Sigmoid colon (tissue), 6 donors: ENCODE measurements at regions not wholly inside any gene's neighbourhood (a gene's known extent, or its start where the extent isn't known, plus 50 kb on each side); places are given as distances from the start of the nearest gene placed in this dataset.

ENCODE experiments used
- DNase-seq: peaks from one replicate; pipeline ENCODE4 v3.0.0-alpha.2; 2019
- H3K27ac ChIP-seq, 4 donors: fragments of 200-600 bp; sonication (generic); one replicate each; pipeline ENCODE4 v1.5.1; 2016 to 2019; ENCODE audit warnings: mild to moderate bottlenecking in 1 of 4
- H3K27me3 ChIP-seq, 3 donors: fragments of 200-600 bp; sonication (generic); one replicate each; pipeline ENCODE4 v1.5.1; 2019; ENCODE audit warnings: mild to moderate bottlenecking in 1 of 3
- H3K36me3 ChIP-seq, 4 donors: fragments of 200-600 bp; sonication (generic); one replicate each; pipeline ENCODE4 v1.5.1; 2016 to 2019
- H3K4me1 ChIP-seq, 4 donors: fragments of 200-600 bp; sonication (generic); one replicate each; pipeline ENCODE4 v1.5.1; 2017 to 2019
- H3K4me3 ChIP-seq, 4 donors: fragments of 200-600 bp; sonication (generic); one replicate each; pipeline ENCODE4 v1.5.1; 2017 to 2019; ENCODE audit warnings: mild to moderate bottlenecking in 2 of 4, moderate library complexity in 1 of 4
- H3K9me3 ChIP-seq, 4 donors: fragments of 200-600 bp in 3 of 4; sonication (generic) in 3 of 4; one replicate each; pipeline versions ENCODE4 v1.5.1 to v1.6.1; 2013 to 2019
- EP300 ChIP-seq, 4 donors: sonication (generic); formaldehyde crosslinking; IDR thresholded peaks; one replicate each; pipeline ENCODE4 v1.6.1; 2017; ENCODE audit warnings: antibody characterized with exemption in 4 of 4
- POLR2A ChIP-seq, 2 donors: fragments of 450-650 bp; IDR thresholded peaks; one replicate each; pipeline ENCODE4 v1.6.1; 2016; ENCODE audit warnings: antibody characterized with exemption in 2 of 2, mild to moderate bottlenecking in 2 of 2, moderate library complexity in 2 of 2
- POLR2AphosphoS5 ChIP-seq, 4 donors: sonication (generic); formaldehyde crosslinking; IDR thresholded peaks; one replicate each; pipeline ENCODE4 v1.6.1; 2017; ENCODE audit warnings: antibody characterized with exemption in 4 of 4
- WGBS, 2 donors: extraction: QIAGEN DNeasy Blood & Tissue Kit; methylation state at CpG; one replicate each; pipeline ENCODE4 v1.1.7; 2013; 5-methylcytosine and 5-hydroxymethylcytosine counted together
- intact Hi-C: fragments of 100-400 bp; cut with DNase I; formaldehyde crosslinking; loops from one replicate; pipeline ENCODE4 v1.15.1; 2023
- TF ChIP-seq, protein P1 (sequence below), 4 experiments: fragments of 450-650 bp in 3 of 4; fragments of 200-600 bp in 1 of 4; IDR thresholded peaks; one replicate each; pipeline ENCODE4 v1.5.1; 2016 to 2019; ENCODE audit warnings: antibody characterized with exemption in 4 of 4, mild to moderate bottlenecking in 3 of 4, moderate library complexity in 2 of 4
- donor health status: healthy with polysubstance abuse.
- donor health status: healthy.

DNA sequence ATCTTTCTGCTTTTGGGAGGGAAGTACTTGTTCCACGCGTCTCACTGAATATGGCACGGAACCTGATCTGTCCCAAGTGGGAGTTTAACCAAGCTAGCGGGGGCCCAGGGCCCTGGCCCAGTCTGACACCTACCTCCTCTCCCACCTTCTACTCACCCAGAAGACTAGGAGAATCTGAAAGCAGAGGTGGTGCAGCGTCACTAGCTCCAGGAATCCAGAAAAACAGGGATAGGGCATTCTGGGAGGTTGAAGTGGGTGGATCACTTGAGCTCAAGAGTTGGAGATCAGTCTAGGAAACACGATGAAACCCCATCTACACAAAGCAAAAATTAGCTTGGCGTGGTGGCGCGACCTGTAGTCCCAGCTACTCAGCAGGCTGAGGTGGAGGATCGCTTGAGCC is 163.5 kb upstream of the ZNF267 start:
- no peaks in the 10 kb centered on the region for H3K27me3 ChIP-seq
- intact Hi-C loops: loop anchor here (5.0 to 10.0 kb wide), 2 partner anchors 162 to 235 kb away; partner anchors contain the start of genes TGFB1I1 and ZNF267
- peaks cover 0 to 32% (median 14%) of the 10 kb centered on the region in 4 donors for H3K36me3 ChIP-seq
- no peak overlapping the region for H3K27ac ChIP-seq
- H3K9me3 ChIP-seq: no peaks in the 10 kb centered on the region
- no peak overlapping the region for H3K4me3 ChIP-seq
- 90 to 91% methylated on average over 10 of the region's 10 CpGs for WGBS, 2 donors
- TF ChIP-seq EP300 (IDR thresholded peaks at IDR 0.05) (no peak), POLR2AphosphoS5 (IDR thresholded peaks at IDR 0.05) (no peak)
- H3K4me1 ChIP-seq: peaks cover 0 to 21% (median 14%) of the 10 kb centered on the region in 4 donors
- no peak for DNase-seq

DNA sequence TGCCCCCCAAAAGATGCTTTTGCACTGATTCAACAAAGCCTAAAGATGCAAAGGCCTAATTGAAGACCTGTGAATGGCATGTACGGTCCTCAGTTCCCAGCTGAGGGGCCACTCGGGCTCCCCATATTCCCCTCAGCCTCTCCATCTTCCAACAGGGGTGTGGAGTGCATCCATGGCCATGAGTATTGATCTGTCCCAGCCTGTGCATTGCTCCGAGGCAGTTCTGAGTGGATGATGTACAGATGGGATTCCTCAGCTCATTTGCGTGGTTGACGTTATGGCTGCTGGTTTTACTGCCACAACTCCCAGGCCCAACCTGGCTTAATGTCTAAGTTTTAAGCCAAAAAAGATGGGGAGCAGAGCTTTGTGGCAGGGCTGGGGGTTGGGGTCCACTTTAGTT is 162.7 kb upstream of the ZNF267 start:
- no peak overlapping the region for H3K27ac ChIP-seq
- H3K4me3 ChIP-seq: no peak overlapping the region
- no peaks in the 10 kb centered on the region for H3K27me3 ChIP-seq
- intact Hi-C loops: loop anchor here (5.0 to 10.0 kb wide), 2 partner anchors 161 to 236 kb away; partner anchors contain the start of genes TGFB1I1 and ZNF267
- peaks cover 0 to 27% (median 19%) of the 10 kb centered on the region in 4 donors for H3K4me1 ChIP-seq
- peaks cover 0 to 24% (median 9%) of the 10 kb centered on the region in 4 donors for H3K36me3 ChIP-seq
- TF ChIP-seq EP300 (IDR thresholded peaks at IDR 0.05) (no peak), POLR2A (IDR thresholded peaks at IDR 0.05) (no peak), POLR2AphosphoS5 (IDR thresholded peaks at IDR 0.05) (no peak)
- TF ChIP-seq, protein P1, sequence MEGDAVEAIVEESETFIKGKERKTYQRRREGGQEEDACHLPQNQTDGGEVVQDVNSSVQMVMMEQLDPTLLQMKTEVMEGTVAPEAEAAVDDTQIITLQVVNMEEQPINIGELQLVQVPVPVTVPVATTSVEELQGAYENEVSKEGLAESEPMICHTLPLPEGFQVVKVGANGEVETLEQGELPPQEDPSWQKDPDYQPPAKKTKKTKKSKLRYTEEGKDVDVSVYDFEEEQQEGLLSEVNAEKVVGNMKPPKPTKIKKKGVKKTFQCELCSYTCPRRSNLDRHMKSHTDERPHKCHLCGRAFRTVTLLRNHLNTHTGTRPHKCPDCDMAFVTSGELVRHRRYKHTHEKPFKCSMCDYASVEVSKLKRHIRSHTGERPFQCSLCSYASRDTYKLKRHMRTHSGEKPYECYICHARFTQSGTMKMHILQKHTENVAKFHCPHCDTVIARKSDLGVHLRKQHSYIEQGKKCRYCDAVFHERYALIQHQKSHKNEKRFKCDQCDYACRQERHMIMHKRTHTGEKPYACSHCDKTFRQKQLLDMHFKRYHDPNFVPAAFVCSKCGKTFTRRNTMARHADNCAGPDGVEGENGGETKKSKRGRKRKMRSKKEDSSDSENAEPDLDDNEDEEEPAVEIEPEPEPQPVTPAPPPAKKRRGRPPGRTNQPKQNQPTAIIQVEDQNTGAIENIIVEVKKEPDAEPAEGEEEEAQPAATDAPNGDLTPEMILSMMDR (IDR thresholded peaks at IDR 0.05): no peak
- H3K9me3 ChIP-seq: no peaks in the 10 kb centered on the region
- 89 to 93% methylated on average over 5 of the region's 5 CpGs for WGBS, 2 donors
- no peak for DNase-seq

DNA sequence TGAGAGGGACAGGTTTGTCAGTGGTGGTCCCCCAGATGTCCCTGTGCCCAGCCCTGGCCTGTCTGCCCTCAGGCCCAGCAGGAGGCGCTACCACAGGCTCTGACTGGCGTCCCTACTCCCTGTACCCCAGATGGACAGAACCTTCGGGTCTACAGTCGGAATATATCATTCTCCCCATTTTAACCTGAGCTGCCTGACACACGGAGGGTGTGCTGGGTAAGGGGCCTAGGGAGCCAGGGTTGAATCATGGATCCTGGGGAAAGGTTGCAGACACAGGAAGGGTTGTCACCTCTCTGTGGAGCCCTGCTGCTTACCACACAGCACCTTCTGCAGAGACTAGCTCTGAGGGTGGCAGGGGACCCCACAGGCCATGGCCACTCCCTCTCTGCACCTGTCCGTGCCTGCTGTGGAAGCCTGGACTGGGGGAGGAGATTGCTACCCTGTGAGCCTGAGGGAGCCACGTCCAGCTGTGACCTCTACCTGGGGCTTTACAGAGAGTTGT is 162.2 kb upstream of the ZNF267 start:
- no peak overlapping the region for H3K27ac ChIP-seq
- 83 to 88% methylated on average over 7 of the region's 7 CpGs for WGBS, 2 donors
- TF ChIP-seq POLR2A (IDR thresholded peaks at IDR 0.05) (no peak), EP300 (IDR thresholded peaks at IDR 0.05) (no peak), POLR2AphosphoS5 (IDR thresholded peaks at IDR 0.05) (no peak)
- TF ChIP-seq, protein P1 (IDR thresholded peaks at IDR 0.05): no peak
- intact Hi-C loops: loop anchor here (5.0 to 10.0 kb wide), 2 partner anchors 161 to 237 kb away; partner anchors contain the start of genes TGFB1I1 and ZNF267
- H3K27me3 ChIP-seq: no peaks in the 10 kb centered on the region
- H3K36me3 ChIP-seq: peaks cover 0 to 19% (median 5%) of the 10 kb centered on the region in 4 donors
- peaks cover 0 to 27% (median 19%) of the 10 kb centered on the region in 4 donors for H3K4me1 ChIP-seq
- DNase-seq: no peak
- no peaks in the 10 kb centered on the region for H3K9me3 ChIP-seq
- H3K4me3 ChIP-seq: no peak overlapping the region

DNA sequence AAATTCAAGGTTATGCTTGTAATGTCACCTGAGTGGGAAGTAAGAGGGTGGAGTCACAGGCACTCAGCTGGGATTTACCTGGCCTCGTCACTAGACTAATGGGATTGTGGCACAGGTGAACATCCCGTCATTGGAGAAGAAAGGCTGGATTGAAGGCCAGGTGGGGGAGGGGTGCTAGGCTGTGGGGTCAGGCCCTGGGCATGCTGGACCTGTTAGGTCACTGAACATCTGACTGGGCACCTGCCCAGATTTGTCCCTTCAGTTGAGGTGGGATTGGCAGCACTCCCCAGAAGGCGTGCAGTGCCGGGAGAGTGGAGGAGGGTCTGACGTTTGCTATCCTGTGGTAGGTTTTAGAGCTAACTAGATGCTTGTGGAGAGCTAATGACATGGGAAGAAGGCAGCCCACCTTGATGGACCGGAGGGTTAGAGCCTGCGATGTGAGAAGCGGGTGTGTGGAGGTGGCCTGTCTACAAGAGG is 161.5 kb upstream of the ZNF267 start:
- Histone ChIP-seq H3K4me1 (peaks cover 0 to 27% (median 19%) of the 10 kb centered on the region in 4 donors), H3K4me3 (no peak overlapping the region), H3K27ac (no peak overlapping the region), H3K27me3 (no peaks in the 10 kb centered on the region), H3K9me3 (no peaks in the 10 kb centered on the region), H3K36me3 (peaks cover 0 to 12% (median 0%) of the 10 kb centered on the region in 4 donors)
- intact Hi-C loops: loop anchor here (5.0 to 10.0 kb wide), 2 partner anchors 160 to 237 kb away; partner anchors contain the start of genes TGFB1I1 and ZNF267
- no peak for DNase-seq
- no peak for TF ChIP-seq EP300 (IDR thresholded peaks at IDR 0.05)
- no peak for TF ChIP-seq POLR2A (IDR thresholded peaks at IDR 0.05)
- no peak for TF ChIP-seq POLR2AphosphoS5 (IDR thresholded peaks at IDR 0.05)
- TF ChIP-seq, protein P1 (IDR thresholded peaks at IDR 0.05): no peak
- WGBS, 2 donors: 93 to 94% methylated on average over 8 of the region's 8 CpGs

DNA sequence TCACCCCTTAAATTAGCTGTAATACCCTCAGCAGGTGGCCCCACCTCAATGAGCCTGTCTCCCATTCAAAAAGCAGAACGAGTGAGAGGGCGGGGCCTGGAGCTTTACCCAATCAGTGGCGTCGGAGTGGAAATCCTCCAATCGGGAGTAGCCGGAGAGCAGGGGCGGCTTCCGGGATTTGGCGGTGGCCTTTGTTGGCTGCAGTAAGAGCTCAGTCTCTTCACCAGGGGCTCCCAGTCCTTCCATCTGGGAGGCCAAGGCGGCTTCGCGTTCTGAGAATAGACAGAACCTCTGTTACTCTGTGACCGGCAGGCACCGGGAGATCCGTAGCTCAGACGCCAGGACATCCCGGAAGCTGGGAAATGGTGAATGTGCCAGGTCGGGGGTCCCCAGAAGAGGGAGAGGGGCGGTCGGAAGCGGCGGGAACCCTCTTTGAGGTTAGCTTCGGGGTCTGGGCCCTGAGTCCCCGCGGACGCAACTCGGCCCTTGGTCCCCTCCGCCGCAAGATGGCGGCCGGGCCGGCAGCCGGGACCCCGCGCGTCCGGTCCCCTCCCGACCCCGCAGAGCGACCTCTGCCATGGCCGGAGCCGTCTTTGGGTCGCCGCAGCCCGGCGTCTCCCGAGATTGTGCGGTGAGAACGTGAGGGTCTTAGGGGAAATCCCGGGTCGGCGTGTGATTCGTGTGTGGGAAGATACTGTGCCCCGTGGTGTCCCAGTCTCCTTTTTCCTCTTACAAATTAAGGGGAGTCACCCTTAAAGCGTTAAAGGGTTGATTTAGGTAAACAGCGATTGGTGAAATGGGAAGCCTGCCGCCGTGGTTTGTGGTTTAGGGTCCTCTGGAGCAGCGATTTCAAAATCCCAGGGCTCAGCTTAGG is 160.3 kb upstream of the ZNF267 start:
- Histone ChIP-seq H3K36me3 (peaks cover 0 to under 1% (median 0%) of the 10 kb centered on the region in 4 donors), H3K27me3 (no peaks in the 10 kb centered on the region), H3K9me3 (no peaks in the 10 kb centered on the region), H3K4me1 (peaks cover 0 to 27% (median 20%) of the 10 kb centered on the region in 4 donors), H3K27ac (peak overlapping the region; percentile 94 to 96 (median 96)), H3K4me3 (peak overlapping the region; percentile 88 to 96 (median 91))
- intact Hi-C loops: loop anchor here (5.0 to 10.0 kb wide), 2 partner anchors 159 to 239 kb away; partner anchors contain the start of genes TGFB1I1 and ZNF267
- WGBS, 2 donors: 0% methylated on average over 59 of the region's 59 CpGs
- peak; percentile 97 for DNase-seq
- TF ChIP-seq POLR2AphosphoS5 (IDR thresholded peaks at IDR 0.05): peak; percentile 77 to 95 (median 92)
- peak; percentile 73 to 84 for TF ChIP-seq POLR2A (IDR thresholded peaks at IDR 0.05)
- TF ChIP-seq, protein P1 (IDR thresholded peaks at IDR 0.05): no peak
